HG02884 (cell line): ENCODE measurements at regions not wholly inside any gene's neighbourhood (a gene's known extent, or its start where the extent isn't known, plus 50 kb on each side); places are given as distances from the start of the nearest gene placed in this dataset.
"Not testable (repeated sequence)": the region's sequence is repeated elsewhere in the genome, so short reads cannot be mapped to it uniquely, and the experiment has no call there.

ENCODE experiments used
- ATAC-seq: cut with Tn5 transposase; IDR thresholded peaks from one replicate; pipeline ENCODE4 v1.9.1; 2021; ENCODE audit warnings: mild to moderate bottlenecking, moderate library complexity; ENCODE audit not compliant: unreplicated experiment

DNA sequence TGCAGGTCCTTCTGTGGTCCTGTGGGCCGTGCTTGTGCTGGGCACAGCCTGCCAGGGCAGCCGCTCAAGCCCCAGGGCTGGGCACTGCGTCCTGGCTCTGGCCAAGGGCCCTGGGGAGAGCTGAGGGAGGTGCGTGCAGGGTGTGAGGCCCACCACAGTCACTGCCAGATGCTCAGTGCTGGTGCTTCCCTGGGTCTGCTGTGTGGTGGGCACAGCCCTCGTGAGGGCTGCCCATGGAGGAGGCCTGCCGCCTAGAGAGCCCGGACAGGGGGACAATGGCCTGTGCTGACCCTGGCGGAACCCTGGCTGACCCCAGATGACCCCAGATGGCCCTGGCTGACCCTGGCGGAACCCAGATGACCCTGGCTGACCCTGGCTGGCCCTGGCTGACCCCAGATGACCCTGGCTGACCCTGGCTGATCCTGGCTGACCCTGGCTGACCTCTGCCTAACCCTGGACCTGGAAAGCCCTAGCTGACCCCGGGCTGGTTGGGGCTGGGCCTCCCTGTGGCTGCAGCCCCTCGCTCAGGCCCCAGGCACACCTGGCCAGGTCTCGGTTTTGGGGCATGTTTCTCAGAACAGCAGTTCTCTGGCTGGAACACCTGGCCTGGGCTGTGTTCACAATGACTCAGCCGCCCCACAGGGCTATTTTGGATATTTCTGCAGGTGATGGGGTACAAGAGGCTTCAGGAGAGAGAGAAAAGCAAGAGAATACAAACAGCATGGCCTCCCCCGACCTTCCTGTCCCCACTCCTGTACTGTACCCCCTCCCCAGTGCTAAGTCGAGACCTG lies 55.4 kb downstream of the TMEM121 start:
- peak; percentile 52 for ATAC-seq

DNA sequence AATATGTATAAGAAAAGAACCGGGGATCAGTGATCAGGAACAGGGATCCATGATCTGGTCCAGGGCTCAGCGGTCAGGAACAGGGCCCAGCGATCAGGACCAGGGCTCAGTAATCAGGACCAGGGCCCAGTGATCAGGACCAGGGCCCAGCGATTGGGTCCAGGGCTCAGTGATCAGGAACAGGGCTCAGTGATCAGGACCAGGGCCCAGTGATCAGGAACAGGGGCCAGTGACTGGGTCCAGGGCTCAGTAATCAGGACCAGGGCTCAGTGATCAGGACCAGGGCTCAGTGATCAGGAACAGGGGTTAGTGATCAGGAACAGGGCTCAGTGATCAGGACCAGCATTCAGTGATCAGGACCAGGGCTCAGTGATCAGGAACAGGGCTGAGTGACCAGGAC lies 56.3 kb downstream of the TMEM121 start:
- ATAC-seq, result no peak

DNA sequence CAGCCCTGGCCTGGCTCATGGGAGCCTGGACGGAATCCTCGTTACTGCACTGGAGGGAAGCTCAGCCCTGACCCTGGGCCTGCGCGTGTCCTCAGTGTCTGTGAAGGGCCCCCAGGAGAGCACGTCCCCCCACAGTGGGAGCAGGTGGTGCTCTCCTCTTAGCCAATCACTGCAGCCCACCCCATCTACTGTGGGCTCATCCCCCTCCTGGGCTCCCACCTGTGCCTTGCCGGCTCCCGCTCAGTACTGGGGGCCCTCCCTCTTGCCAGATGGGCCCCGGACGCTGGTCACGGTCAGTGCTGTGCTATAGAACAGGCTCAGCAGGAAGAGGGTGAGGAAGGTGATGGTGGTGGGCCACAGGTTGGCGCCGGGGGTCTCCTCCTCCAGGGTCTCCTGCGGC lies 57.5 kb downstream of the TMEM121 start:
- not testable (repeated sequence) for ATAC-seq

GRCh38 chr14:105585290-105585689 lies 58.9 kb downstream of the TMEM121 start:
- ATAC-seq, result not testable (repeated sequence)

DNA sequence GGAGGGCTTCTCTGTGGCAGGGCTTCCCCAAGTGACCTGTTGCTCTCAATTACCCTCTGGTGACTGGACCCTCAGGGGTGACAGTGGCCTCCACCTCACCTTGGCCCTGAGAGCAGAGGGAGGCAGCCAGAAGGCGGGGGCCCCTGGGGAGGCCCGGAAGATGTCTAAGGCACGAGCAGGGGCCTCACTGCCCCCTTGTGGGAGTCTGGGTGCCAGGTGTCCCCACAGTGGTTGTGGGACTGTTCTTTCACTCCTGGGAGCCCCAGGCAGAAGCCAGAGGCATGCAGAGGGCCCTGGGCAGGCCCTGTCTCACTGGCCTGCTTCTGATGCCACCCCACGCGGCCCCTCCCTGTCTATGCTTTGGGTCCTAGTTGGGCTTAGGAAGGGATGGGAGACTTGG lies 59.3 kb downstream of the TMEM121 start:
- not testable (repeated sequence) for ATAC-seq

GRCh38 chr14:105586144-105586872 lies 59.9 kb downstream of the TMEM121 start:
- ATAC-seq, result not testable (repeated sequence)

DNA sequence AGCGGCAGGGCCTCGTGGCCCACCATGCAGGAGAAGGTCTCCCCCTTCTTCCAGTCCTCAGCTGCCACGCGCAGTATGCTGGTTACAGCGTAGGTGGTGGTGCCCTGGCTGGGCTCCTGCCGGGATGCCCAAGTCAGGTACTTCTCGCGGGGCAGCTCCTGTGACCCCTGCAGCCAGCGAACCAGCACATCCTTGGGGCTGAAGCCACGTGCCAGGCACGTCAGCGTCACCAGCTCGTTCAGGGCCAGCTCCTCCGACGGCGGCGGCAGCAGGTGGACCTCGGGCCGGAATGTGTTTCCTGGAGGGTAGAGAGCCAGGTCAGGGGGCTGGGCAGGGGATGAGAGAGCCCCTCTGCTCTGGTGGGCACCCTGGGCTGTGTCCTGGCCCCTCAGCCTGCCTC lies 60.7 kb downstream of the TMEM121 start:
- not testable (repeated sequence) for ATAC-seq

DNA sequence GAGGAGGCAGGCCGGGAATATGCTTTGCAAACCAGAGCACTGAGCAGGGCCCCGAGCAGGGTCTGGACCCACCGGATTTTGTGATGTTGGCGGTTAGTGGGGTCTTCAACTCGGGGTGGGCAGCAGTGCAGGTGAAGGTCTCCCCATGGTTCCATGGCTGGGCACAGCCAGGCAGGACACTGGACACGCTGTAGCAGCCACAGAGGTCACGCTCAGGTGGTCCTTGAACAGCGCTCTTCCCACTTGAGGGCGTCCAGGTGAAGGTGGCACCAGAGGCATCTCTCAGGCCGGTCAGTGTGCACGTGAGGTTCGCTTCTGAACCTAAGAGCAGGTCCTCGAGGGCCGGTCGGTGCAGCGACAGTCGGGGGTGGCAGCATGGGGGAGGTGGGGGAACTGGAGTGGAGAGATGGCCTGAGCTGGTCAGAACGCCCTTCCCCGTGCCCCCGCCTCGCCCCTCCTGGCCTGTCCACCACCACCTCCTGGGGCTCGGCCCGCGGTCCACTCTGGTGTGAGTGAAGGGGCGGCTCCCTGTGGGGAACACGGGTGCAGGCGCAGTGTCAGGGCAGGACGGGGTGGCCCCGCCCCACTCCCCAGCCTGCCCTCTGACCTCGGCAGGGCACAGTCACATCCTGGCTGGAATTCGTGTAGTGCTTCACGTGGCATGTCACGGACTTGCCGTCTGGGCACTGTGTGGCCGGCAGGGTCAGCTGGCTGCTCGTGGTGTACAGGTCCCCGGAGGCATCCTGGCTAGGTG lies 61.3 kb downstream of the TMEM121 start:
- not testable (repeated sequence) for ATAC-seq

GRCh38 chr14:105588236-105588860 lies 62.0 kb downstream of the TMEM121 start:
- ATAC-seq, result no peak

- ATAC-seq, result no peak
Observed at GRCh38 chr14:105589161-105589925, 63.0 kb downstream of the TMEM121 start.

GRCh38 chr14:105589926-105590185 lies 63.5 kb downstream of the TMEM121 start:
- not testable (repeated sequence) for ATAC-seq

GRCh38 chr14:105591052-105591451 lies 64.7 kb downstream of the TMEM121 start:
- ATAC-seq, result no peak

DNA sequence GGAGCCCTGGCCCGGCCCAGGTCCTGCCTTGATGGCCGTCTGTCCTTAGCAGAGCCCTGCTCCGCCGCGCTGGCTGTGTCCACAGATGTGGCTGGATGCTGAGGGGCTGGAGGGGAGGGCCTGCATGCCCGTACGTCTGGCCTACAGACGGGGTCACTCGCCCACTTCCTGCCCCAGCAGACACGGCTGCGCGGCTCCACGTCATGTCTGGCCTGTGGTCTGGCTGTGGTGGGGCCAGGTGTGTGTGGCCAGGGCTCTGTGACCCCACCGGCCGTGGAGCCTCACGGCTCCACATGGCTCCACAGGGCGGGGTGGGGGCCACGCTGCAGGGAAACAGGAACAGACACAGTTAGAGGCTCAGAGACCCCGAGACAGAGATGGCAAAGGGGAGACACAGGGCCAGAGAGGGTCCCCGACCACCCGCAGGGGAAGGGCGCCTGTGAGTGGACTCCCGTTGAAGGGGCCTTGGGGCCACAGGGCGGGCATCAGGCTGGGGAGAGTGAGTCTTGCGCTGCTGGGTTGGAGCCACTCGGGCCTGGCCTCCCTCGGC lies 65.5 kb downstream of the TMEM121 start:
- not testable (repeated sequence) for ATAC-seq

DNA sequence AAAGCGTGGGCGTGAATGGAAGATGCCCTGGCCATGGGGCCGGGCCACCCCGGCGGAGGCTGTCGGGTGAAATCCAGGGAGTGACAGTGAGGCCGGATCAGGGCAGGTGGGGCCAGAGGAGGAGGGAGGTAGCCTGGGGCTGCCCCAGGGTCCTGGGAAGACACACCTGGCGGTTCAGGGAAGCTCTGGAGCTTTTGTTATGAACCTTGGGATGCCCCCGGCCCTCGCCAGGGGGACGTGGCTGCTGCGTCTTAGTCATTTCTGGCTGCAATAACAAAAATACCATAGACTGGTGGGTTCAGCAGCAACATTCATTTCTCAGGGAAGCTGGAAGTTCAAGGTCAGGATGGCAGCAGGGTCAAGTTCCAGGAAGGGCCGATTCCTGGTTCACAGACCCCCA lies 66.3 kb downstream of the TMEM121 start:
- not testable (repeated sequence) for ATAC-seq

- not testable (repeated sequence) for ATAC-seq
Observed at GRCh38 chr14:105595346-105595745, 69.0 kb downstream of the TMEM121 start.

DNA sequence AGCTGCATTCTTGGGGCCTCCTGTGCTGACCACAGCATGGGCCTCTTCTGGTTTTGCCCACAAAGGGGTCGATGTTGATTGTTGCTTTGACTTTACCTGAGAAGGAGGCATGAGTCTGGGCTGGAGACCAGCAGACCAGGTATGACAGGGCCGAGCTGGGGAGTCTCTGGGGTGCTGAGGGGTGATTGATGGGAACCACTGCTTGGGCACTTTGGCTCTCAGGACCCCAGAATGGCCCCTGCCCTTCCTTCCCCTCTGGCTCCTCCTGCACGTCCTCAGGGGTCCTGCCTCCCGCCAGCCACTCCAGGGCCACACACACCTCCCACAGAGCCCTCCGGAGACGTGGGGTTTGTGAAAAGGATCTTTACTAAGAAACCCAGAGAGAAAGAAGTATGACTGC lies 70.0 kb downstream of the TMEM121 start:
- ATAC-seq, result not testable (repeated sequence)

- ATAC-seq, result not testable (repeated sequence)
Observed at GRCh38 chr14:105598040-105598763, 71.8 kb downstream of the TMEM121 start.

DNA sequence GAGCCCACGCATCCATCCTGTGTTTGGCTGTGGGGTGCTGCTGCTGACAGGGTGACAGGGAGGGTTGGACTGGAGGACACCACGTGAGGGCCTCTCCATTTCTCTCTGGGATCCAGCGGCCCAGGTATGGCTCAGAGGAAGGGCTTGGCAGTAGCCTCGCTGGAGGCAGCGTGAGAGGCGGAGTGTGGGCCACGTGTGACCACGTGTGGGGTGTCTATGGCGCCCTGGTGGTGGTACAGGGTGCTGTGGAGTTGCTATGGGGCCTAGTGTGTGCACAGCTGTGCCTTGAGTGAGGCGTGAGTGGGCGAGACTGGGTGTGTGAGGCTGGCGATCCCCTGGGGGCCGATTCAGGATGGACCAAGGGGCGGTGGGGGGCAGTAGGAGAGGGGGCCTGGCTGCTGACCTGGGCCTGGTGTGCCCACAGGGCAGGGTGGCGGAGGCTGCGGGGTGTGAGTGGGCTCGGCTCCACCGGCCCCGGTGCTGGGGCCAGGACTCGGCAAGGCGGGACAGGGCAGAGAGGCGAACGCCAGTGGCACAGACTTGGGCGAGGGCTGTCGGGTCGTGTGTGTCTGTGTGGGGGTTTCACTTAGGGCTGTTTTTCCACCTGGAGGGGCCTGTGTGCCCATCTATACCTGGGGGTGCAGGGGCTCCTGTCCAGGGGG lies 72.7 kb downstream of the TMEM121 start:
- not testable (repeated sequence) for ATAC-seq
